ENCODE measurements at regions not wholly inside any gene's neighbourhood (a gene's known extent, or its start where the extent isn't known, plus 50 kb on each side); places are given as distances from the start of the nearest gene placed in this dataset.

DNA sequence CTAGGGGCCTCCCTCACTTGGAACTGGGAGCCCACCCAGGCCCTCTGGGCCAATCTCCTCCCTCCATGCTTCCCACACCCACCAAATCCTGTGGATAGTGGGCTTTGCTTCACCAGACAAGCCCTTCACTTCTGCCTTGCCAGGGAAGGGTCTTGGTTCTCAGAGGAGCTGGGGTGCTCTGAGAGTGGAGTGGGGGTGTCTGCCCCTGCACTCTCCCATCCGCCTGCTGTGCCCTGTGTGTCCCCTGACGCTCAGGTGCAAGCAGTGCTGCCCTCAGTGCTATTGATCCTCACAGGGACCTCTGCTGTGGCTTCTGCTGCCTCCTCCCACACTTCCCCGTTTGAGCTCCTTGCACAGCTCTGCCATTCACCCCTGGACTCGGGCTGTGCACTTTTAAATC lies 117.3 kb upstream of the NKX1-1 start:
- Mint-ChIP-seq H3K4me3 (no peak overlapping the region), H3K9me3 (ENCODE audit: insufficient read depth) (peaks cover 6% of the 10 kb centered on the region), H3K4me1 (peaks cover 5% of the 10 kb centered on the region), H3K27ac (no peak overlapping the region), H3K27me3 (peaks cover 51% of the 10 kb centered on the region)
- Histone ChIP-seq H3K27ac (ENCODE audit: low read length in 2 of 2) (no peak overlapping the region), H3K79me2 (ENCODE audit: control insufficient read depth, insufficient read depth, low read length) (no peaks in the 10 kb centered on the region), H3K36me3 (replicated peaks in 1 of 2; ENCODE audit: control extremely low read depth in 1 of 2, control insufficient read depth in 1 of 2, extremely low read depth in 1 of 2, insufficient read depth in 2 of 2, low read length in 1 of 2) (no peaks in the 10 kb centered on the region), H4K20me1 (ENCODE audit: control insufficient read depth, insufficient read depth, low read length, poor library complexity, severe bottlenecking) (no peaks in the 10 kb centered on the region), H3K4me1 (ENCODE audit: control insufficient read depth in 2 of 2, insufficient read depth in 2 of 2, low read length in 2 of 2) (peaks cover 0 to 4% of the 10 kb centered on the region in 2 donors), H3K27me3 (replicated peaks in 1 of 4; ENCODE audit: control extremely low read depth in 1 of 4, control insufficient read depth in 3 of 4, insufficient read depth in 4 of 4, low read length in 3 of 4) (peaks cover 0 to 21% (median 6%) of the 10 kb centered on the region in 4 experiments), H3K9ac (ENCODE audit: low read length) (no peak overlapping the region), H3K4me3 (ENCODE audit: control extremely low read depth in 1 of 5, extremely low read depth in 1 of 5, insufficient read depth in 1 of 5, low read depth in 2 of 5, low read length in 4 of 5) (no peak overlapping the region), H3K9me3 (ENCODE audit: control extremely low read depth in 1 of 3, control insufficient read depth in 2 of 3, insufficient read depth in 1 of 3, low read length in 2 of 3) (peaks cover 0 to 33% (median 0%) of the 10 kb centered on the region in 3 donors), H2AFZ (ENCODE audit: insufficient read depth, low read depth, low read length, poor library complexity, severe bottlenecking) (no peak overlapping the region), H3K4me2 (replicated peaks; ENCODE audit: low read depth, low read length, poor library complexity, severe bottlenecking) (no peak overlapping the region)
- CTCF ChIA-PET = no interaction called here
- intact Hi-C loops (cut with micrococcal nuclease) = no loop called here
- WGBS (ENCODE audit: insufficient coverage) = 70% methylated on average over 2 of the region's 4 CpGs
- ATAC-seq (ENCODE audit: low read depth) (no peak), DNase-seq (no peak)
- TF ChIP-seq EZH2 (IDR thresholded peaks at IDR 0.05; ENCODE audit: borderline replicate concordance, insufficient read depth, low read depth, low read length, poor library complexity, severe bottlenecking) = no peak
- TF ChIP-seq, protein P1, sequence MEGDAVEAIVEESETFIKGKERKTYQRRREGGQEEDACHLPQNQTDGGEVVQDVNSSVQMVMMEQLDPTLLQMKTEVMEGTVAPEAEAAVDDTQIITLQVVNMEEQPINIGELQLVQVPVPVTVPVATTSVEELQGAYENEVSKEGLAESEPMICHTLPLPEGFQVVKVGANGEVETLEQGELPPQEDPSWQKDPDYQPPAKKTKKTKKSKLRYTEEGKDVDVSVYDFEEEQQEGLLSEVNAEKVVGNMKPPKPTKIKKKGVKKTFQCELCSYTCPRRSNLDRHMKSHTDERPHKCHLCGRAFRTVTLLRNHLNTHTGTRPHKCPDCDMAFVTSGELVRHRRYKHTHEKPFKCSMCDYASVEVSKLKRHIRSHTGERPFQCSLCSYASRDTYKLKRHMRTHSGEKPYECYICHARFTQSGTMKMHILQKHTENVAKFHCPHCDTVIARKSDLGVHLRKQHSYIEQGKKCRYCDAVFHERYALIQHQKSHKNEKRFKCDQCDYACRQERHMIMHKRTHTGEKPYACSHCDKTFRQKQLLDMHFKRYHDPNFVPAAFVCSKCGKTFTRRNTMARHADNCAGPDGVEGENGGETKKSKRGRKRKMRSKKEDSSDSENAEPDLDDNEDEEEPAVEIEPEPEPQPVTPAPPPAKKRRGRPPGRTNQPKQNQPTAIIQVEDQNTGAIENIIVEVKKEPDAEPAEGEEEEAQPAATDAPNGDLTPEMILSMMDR (IDR thresholded peaks at IDR 0.05) = no peak
- POLR2A ChIA-PET = no interaction called here

DNA sequence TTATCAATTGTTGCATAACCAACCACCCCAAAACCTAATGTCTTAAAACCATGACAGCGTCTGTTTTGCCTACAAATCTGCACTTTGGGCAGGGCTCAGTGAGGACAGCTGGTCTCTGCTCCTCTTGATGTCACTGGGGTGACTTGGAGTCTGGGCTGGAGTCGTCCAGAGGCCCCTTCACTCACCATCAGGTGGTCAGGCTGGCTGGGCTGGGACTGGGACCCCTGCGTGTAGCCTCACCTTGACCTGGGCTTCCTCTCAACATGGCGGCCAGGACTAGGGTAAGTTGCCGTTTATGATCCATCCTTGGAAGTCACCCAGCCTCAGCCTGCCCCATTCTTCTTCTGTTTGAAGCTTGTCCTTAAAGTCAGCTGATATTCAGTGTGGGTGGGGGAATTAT lies 116.8 kb upstream of the NKX1-1 start:
- Histone ChIP-seq H3K9me3 (ENCODE audit: control extremely low read depth in 1 of 3, control insufficient read depth in 2 of 3, insufficient read depth in 1 of 3, low read length in 2 of 3) (peaks cover 0 to 33% (median 0%) of the 10 kb centered on the region in 3 donors), H3K27ac (ENCODE audit: low read length in 2 of 2) (no peak overlapping the region), H3K9ac (ENCODE audit: low read length) (no peak overlapping the region), H3K4me2 (replicated peaks; ENCODE audit: low read depth, low read length, poor library complexity, severe bottlenecking) (no peak overlapping the region), H3K79me2 (ENCODE audit: control insufficient read depth, insufficient read depth, low read length) (no peaks in the 10 kb centered on the region), H3K36me3 (replicated peaks in 1 of 2; ENCODE audit: control extremely low read depth in 1 of 2, control insufficient read depth in 1 of 2, extremely low read depth in 1 of 2, insufficient read depth in 2 of 2, low read length in 1 of 2) (no peaks in the 10 kb centered on the region), H3K4me3 (ENCODE audit: control extremely low read depth in 1 of 5, extremely low read depth in 1 of 5, insufficient read depth in 1 of 5, low read depth in 2 of 5, low read length in 4 of 5) (no peak overlapping the region), H2AFZ (ENCODE audit: insufficient read depth, low read depth, low read length, poor library complexity, severe bottlenecking) (no peak overlapping the region), H4K20me1 (ENCODE audit: control insufficient read depth, insufficient read depth, low read length, poor library complexity, severe bottlenecking) (no peaks in the 10 kb centered on the region), H3K4me1 (ENCODE audit: control insufficient read depth in 2 of 2, insufficient read depth in 2 of 2, low read length in 2 of 2) (peaks cover 0 to 4% of the 10 kb centered on the region in 2 donors), H3K27me3 (replicated peaks in 1 of 4; ENCODE audit: control extremely low read depth in 1 of 4, control insufficient read depth in 3 of 4, insufficient read depth in 4 of 4, low read length in 3 of 4) (peaks cover 0 to 23% (median 4%) of the 10 kb centered on the region in 4 experiments)
- H3K4me3 Mint-ChIP-seq = no peak overlapping the region
- peaks cover 5% of the 10 kb centered on the region for H3K4me1 Mint-ChIP-seq
- intact Hi-C loops (cut with micrococcal nuclease) = no loop called here
- CTCF ChIA-PET = no interaction called here
- WGBS (ENCODE audit: insufficient coverage) = 71% methylated on average over 1 of the region's 5 CpGs
- peaks cover 6% of the 10 kb centered on the region for H3K9me3 Mint-ChIP-seq (ENCODE audit: insufficient read depth)
- DNase-seq (no peak), ATAC-seq (ENCODE audit: low read depth) (no peak)
- peaks cover 47% of the 10 kb centered on the region for H3K27me3 Mint-ChIP-seq
- H3K27ac Mint-ChIP-seq = no peak overlapping the region
- TF ChIP-seq EZH2 (IDR thresholded peaks at IDR 0.05; ENCODE audit: borderline replicate concordance, insufficient read depth, low read depth, low read length, poor library complexity, severe bottlenecking) = no peak
- TF ChIP-seq, protein P1 (IDR thresholded peaks at IDR 0.05) = no peak
- POLR2A ChIA-PET = no interaction called here
